Endothelial cell of umbilical vein (primary cell): ENCODE measurements at regions not wholly inside any gene's neighbourhood (a gene's known extent, or its start where the extent isn't known, plus 50 kb on each side); places are given as distances from the start of the nearest gene placed in this dataset.

Experiments
- CTCF ChIP-seq, 2 donors: IDR thresholded peaks; 1 replicate in 1 of 2; 2 replicates in 1 of 2; pipeline ENCODE4 v1.5.1; 2011; ENCODE audit warnings: low read length in 2 of 2, mild to moderate bottlenecking in 2 of 2, moderate library complexity in 2 of 2, control low read depth in 1 of 2, inconsistent platforms in 1 of 2, low read depth in 1 of 2; ENCODE audit not compliant: insufficient read depth in 1 of 2; ENCODE audit errors: extremely low read depth in 1 of 2
- GATA2 ChIP-seq: IDR thresholded peaks from 2 replicates; pipeline ENCODE4 v1.7.0; 2011; ENCODE audit warnings: low read depth, mild to moderate bottlenecking, moderate library complexity, mixed read lengths, low read length; ENCODE audit not compliant: insufficient read length, insufficient read depth
- MYC ChIP-seq: IDR thresholded peaks from one replicate; pipeline ENCODE4 v1.6.1; 2011; ENCODE audit warnings: mild to moderate bottlenecking, low read depth, low read length
- POLR2A ChIP-seq: IDR thresholded peaks from 2 replicates; pipeline ENCODE4 v1.6.1; 2012; ENCODE audit warnings: low read depth, mild to moderate bottlenecking, control low read depth, low read length
- POLR2AphosphoS5 ChIP-seq: IDR thresholded peaks from 2 replicates; pipeline ENCODE4 v1.6.1; 2012; ENCODE audit warnings: low read depth, mild to moderate bottlenecking, control low read depth, low read length, moderate library complexity; ENCODE audit not compliant: insufficient read depth

- TF ChIP-seq MYC (no peak), CTCF (IDR thresholded peaks at IDR 0.05; ENCODE audit: extremely low read depth in 1 of 2, insufficient read depth in 1 of 2, low read depth in 1 of 2, low read length in 2 of 2) (no peak), POLR2AphosphoS5 (no peak), GATA2 (no peak), POLR2A (no peak)
These were observed 281.5 kb upstream of the KLF3 start for GRCh38 chr4:38382520-38382919.
